ENCODE measurements at regions not wholly inside any gene's neighbourhood (a gene's known extent, or its start where the extent isn't known, plus 50 kb on each side); places are given as distances from the start of the nearest gene placed in this dataset.

DNA sequence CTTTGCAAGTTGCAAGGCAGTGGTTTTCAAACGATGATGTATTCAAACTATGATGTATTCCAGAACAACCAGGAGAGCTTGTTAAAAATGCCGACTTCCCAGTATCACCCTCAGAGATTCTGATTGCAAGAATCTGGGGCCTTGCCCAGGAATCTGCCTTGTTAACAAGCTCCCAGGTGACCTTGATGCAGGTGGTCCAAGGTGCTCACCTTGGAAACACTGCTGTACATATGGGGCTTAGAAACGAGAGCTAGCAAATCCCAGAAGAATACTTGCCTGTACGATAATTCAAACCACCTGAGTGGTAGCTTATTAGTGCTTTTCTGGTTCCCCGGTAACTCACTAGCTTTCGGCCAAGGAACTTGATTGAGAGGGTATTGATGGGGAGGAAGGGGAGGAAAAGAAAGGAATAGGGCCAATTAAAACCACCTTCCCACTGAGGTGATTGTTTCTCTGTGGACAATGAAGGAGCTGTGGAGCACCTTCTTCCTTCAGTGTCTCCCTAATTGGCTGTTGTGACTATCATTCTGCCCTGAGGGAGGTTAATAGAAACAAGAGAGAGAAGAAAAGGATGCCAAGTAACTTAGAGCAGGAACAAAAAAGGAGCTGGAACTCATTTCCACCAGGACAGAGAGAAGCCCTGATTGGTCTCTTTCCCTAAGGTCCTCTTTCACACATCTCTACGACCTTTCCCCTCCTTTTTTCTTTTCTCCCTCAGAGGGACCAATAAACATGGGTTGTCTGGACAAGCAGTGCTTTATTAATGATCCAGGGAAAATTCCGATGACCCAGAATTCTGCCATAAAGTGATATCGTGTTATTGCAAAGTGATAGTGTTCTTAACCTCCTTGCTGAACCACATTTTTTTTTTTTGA is 218.8 kb downstream of the TMEM167A start:
- Histone ChIP-seq H3K4me2 (ENCODE audit: control insufficient read depth, insufficient read depth) (no peak overlapping the region), H3K9ac (ENCODE audit: control insufficient read depth, insufficient read depth, low read length) (no peak overlapping the region), H3K27ac (ENCODE audit: control insufficient read depth, insufficient read depth) (no peak overlapping the region), H4K20me1 (ENCODE audit: control insufficient read depth, insufficient read depth) (no peaks in the 10 kb centered on the region), H3K36me3 (ENCODE audit: control insufficient read depth in 2 of 2, insufficient read depth in 2 of 2, low read length in 1 of 2) (no peaks in the 10 kb centered on the region), H3K4me3 (no peak overlapping the region), H3K9me3 (replicated peaks; ENCODE audit: control insufficient read depth, insufficient read depth, low read length) (no peaks in the 10 kb centered on the region), H3K79me2 (ENCODE audit: control insufficient read depth, insufficient read depth, low read length) (no peaks in the 10 kb centered on the region), H3K27me3 (replicated peaks in 1 of 2; ENCODE audit: control insufficient read depth in 2 of 2, insufficient read depth in 2 of 2, low read length in 1 of 2) (no peaks in the 10 kb centered on the region), H2AFZ (ENCODE audit: control insufficient read depth, low read depth, low read length) (no peak overlapping the region), H3K4me1 (ENCODE audit: control insufficient read depth, insufficient read depth, low read length) (no peaks in the 10 kb centered on the region)
- DNase-seq (ENCODE audit: low read depth, low spot score) (no peak), ATAC-seq (no peak), FAIRE-seq (no peak)
- ChIA-PET POLR2A (no interaction called here), SMC1A (ENCODE audit: uncharacterized antibody, unreplicated experiment) (interaction anchor here (1.5 kb wide), 1 partner anchor 37 kb away, joined by 5 read pairs; no protein-coding TSS in a partner anchor), CTCF (interaction anchor here (0.6 kb wide), 1 partner anchor 36 kb away, joined by 5 read pairs; no protein-coding TSS in a partner anchor), RAD21 (ENCODE audit: unreplicated experiment) (no interaction called here)
- in situ Hi-C loops (cut with MboI) (no loop called here), intact Hi-C loops (cut with micrococcal nuclease; ENCODE audit: unreplicated experiment) (no loop called here)
- BruUV-seq (replicated peaks) = no TSS peak
- WGBS (ENCODE audit: insufficient coverage, insufficient replicate concordance, low lambda C conversion rate, missing lambda C conversion rate) = 63% methylated on average over 9 of the region's 9 CpGs
- TF ChIP-seq ZNF274 (IDR thresholded peaks at IDR 0.05; ENCODE audit: insufficient read depth, insufficient read length) = no peak
- no peak for TF ChIP-seq HDAC6 (IDR thresholded peaks at IDR 0.05; ENCODE audit: unreplicated experiment)
- TF ChIP-seq DPF2 (IDR thresholded peaks at IDR 0.05) = no peak
- TF ChIP-seq, protein P1, sequence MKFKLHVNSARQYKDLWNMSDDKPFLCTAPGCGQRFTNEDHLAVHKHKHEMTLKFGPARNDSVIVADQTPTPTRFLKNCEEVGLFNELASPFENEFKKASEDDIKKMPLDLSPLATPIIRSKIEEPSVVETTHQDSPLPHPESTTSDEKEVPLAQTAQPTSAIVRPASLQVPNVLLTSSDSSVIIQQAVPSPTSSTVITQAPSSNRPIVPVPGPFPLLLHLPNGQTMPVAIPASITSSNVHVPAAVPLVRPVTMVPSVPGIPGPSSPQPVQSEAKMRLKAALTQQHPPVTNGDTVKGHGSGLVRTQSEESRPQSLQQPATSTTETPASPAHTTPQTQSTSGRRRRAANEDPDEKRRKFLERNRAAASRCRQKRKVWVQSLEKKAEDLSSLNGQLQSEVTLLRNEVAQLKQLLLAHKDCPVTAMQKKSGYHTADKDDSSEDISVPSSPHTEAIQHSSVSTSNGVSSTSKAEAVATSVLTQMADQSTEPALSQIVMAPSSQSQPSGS (IDR thresholded peaks at IDR 0.05; ENCODE audit: low read length) = no peak
- no peak for TF ChIP-seq CBX3 (IDR thresholded peaks at IDR 0.05; ENCODE audit: borderline replicate concordance, low read depth)
- TF ChIP-seq SRF (IDR thresholded peaks at IDR 0.05; ENCODE audit: low read depth in 2 of 2, low read length in 2 of 2) = no peak
- no peak for TF ChIP-seq BCL11A (IDR thresholded peaks at IDR 0.05; ENCODE audit: low read depth, low read length)
- no peak for TF ChIP-seq SREBF2 (IDR thresholded peaks at IDR 0.05; ENCODE audit: low read length)
- TF ChIP-seq ESRRA (IDR thresholded peaks at IDR 0.05; ENCODE audit: low read length) = no peak
- no peak for TF ChIP-seq ZBTB4 (CRISPR knock-in tag; IDR thresholded peaks at IDR 0.05)
- no peak for TF ChIP-seq CEBPZ (IDR thresholded peaks at IDR 0.05; ENCODE audit: low read depth, low read length)
- no peak for TF ChIP-seq BACH1 (IDR thresholded peaks at IDR 0.05; ENCODE audit: borderline replicate concordance)
- TF ChIP-seq BMI1 (IDR thresholded peaks at IDR 0.05; ENCODE audit: borderline replicate concordance) = no peak
- TF ChIP-seq ETV6 (conservative IDR thresholded peaks at IDR 0.05 in 1 of 2, IDR thresholded peaks at IDR 0.05 in 1 of 2; ENCODE audit: borderline replicate concordance in 1 of 2, low read depth in 1 of 2) = no peak
- TF ChIP-seq FOXK2 (IDR thresholded peaks at IDR 0.05) = no peak
- no peak for TF ChIP-seq MTA3 (IDR thresholded peaks at IDR 0.05; ENCODE audit: borderline replicate concordance, low read length)

All from GM12878 (cell line).